CD4-positive, alpha-beta memory T cell (primary cell): ENCODE measurements at regions not wholly inside any gene's neighbourhood (a gene's known extent, or its start where the extent isn't known, plus 50 kb on each side); places are given as distances from the start of the nearest gene placed in this dataset.

Experiments used
- CTCF ChIA-PET: fragments of 350-600 bp; sonication (Branson Sonifier 250); formaldehyde crosslinking; loops from one replicate; lab custom pipeline; 2021; ENCODE audit warnings: inconsistent platforms; ENCODE audit not compliant: partially characterized antibody; lab: Charles Lee
- POLR2A ChIA-PET: fragments of 350-600 bp; sonication (Branson Sonifier 250); formaldehyde crosslinking; loops from one replicate; lab custom pipeline; 2021; ENCODE audit not compliant: partially characterized antibody; lab: Charles Lee
- DNase-seq, 5 donors: peaks; one replicate each; pipeline versions ENCODE4 v3.0.0 to v3.0.0-alpha.2; 2020 to 2022; ENCODE audit warnings: mixed read lengths in 1 of 5
- H3K27ac ChIP-seq: one replicate; pipeline ENCODE4 v1.7.0; 2013; ENCODE audit warnings: low read depth, low read length
- H3K27me3 ChIP-seq: 2 replicates; pipeline ENCODE4 v1.7.0; 2013; ENCODE audit warnings: mild to moderate bottlenecking, low read length, moderate library complexity; ENCODE audit not compliant: insufficient read depth
- H3K36me3 ChIP-seq: 2 replicates; pipeline ENCODE4 v1.7.0; 2013; ENCODE audit warnings: mild to moderate bottlenecking, low read length, moderate library complexity; ENCODE audit not compliant: insufficient read depth
- H3K4me1 ChIP-seq: 2 replicates; pipeline ENCODE4 v1.7.0; 2013; ENCODE audit warnings: mild to moderate bottlenecking, low read length, moderate library complexity; ENCODE audit not compliant: insufficient read depth
- H3K4me3 ChIP-seq, 2 donors: one replicate each; pipeline ENCODE4 v1.7.0; 2013; ENCODE audit warnings: low read length in 2 of 2, mild to moderate bottlenecking in 1 of 2
- H3K9me3 ChIP-seq, 2 donors: one replicate each; pipeline ENCODE4 v1.7.0; 2013; ENCODE audit warnings: low read length in 2 of 2, control low read depth in 1 of 2; ENCODE audit not compliant: control insufficient read depth in 1 of 2
- H3K27ac Mint-ChIP-seq, 7 donors: one replicate each; pipeline ENCODE4 v1.8.0; 2020 to 2021; ENCODE audit warnings: mixed read lengths in 7 of 7, mild to moderate bottlenecking in 6 of 7, inconsistent platforms in 3 of 7, moderate library complexity in 3 of 7
- H3K27me3 Mint-ChIP-seq, 2 donors: one replicate each; pipeline ENCODE4 v1.8.0; 2020 to 2021; ENCODE audit warnings: mixed read lengths in 2 of 2
- H3K36me3 Mint-ChIP-seq, 2 donors: one replicate each; pipeline ENCODE4 v1.8.0; 2020 to 2021; ENCODE audit warnings: mixed read lengths in 2 of 2, inconsistent platforms in 1 of 2, mild to moderate bottlenecking in 1 of 2
- H3K4me1 Mint-ChIP-seq, 4 donors: one replicate each; pipeline ENCODE4 v1.8.0; 2020 to 2021; ENCODE audit warnings: mixed read lengths in 4 of 4, mild to moderate bottlenecking in 1 of 4
- H3K4me3 Mint-ChIP-seq, 8 donors: one replicate each; pipeline ENCODE4 v1.8.0; 2020 to 2021; ENCODE audit warnings: mixed read lengths in 8 of 8, mild to moderate bottlenecking in 7 of 8, moderate library complexity in 6 of 8, inconsistent platforms in 3 of 8
- H3K9me3 Mint-ChIP-seq, 8 donors: one replicate each; pipeline ENCODE4 v1.8.0; 2020 to 2021; ENCODE audit warnings: mixed read lengths in 8 of 8, mild to moderate bottlenecking in 5 of 8, inconsistent platforms in 3 of 8, moderate library complexity in 1 of 8
- intact Hi-C: fragments of 100-400 bp; cut with micrococcal nuclease; formaldehyde crosslinking; loops from one replicate; pipeline ENCODE4 v1.15.1; 2023

DNA sequence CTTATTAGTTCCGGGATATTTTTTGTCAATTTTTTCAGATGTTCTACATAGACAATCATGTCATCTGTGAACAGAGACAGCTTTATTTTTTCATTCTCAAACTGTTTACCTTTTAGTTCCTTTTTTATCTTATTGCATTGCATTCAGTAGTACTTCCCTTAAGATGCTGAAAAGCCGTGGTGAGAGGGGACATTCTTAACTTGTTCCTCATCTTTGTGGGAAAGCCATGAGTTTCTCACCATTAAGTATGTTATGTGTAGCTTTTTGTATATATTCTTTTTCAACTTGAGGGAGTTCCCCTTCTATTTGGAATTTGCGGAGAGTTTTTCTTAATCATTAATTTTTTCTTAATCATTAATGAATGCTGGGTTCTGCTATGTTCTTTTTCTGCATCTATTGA lies 1727.1 kb upstream of the SEL1L start:
- Mint-ChIP-seq H3K27me3 (no peaks in the 10 kb centered on the region), H3K36me3 (no peaks in the 10 kb centered on the region), H3K4me1 (no peaks in the 10 kb centered on the region), H3K4me3 (no peak overlapping the region), H3K9me3 (peaks cover 0 to 25% (median 16%) of the 10 kb centered on the region in 8 donors), H3K27ac (no peak overlapping the region)
- H3K9me3 ChIP-seq = peaks cover 0 to 7% of the 10 kb centered on the region in 2 donors
- H3K4me1 ChIP-seq = no peaks in the 10 kb centered on the region
- intact Hi-C loops = no loop called here
- no peak overlapping the region for H3K27ac ChIP-seq
- no peak for DNase-seq
- H3K27me3 ChIP-seq = no peaks in the 10 kb centered on the region
- ChIA-PET POLR2A (no interaction called here), CTCF (no interaction called here)
- no peaks in the 10 kb centered on the region for H3K36me3 ChIP-seq
- no peak overlapping the region for H3K4me3 ChIP-seq

DNA sequence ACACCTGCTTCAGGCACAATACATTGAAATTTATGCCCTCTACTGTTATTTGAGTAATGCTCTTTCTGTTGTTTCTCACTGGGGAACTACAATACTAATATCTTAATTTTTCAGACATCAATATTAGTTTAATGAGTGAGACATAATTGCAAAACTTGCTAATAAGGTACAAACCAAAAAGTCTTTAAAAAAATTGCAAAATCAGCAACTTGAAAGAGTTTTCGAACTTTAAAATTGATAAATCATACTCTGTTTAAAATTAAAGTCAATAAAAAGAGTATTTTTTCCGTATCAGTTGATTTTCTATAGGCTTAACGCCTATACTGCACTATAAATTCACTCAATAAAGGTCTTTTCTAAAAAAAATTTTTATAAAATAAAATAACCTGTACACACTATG lies 1735.9 kb upstream of the SEL1L start:
- Histone ChIP-seq H3K27me3 (no peaks in the 10 kb centered on the region), H3K36me3 (no peaks in the 10 kb centered on the region), H3K27ac (no peak overlapping the region), H3K4me1 (no peaks in the 10 kb centered on the region), H3K4me3 (no peak overlapping the region), H3K9me3 (peaks cover 0 to 9% of the 10 kb centered on the region in 2 donors)
- no peaks in the 10 kb centered on the region for H3K36me3 Mint-ChIP-seq
- H3K27ac Mint-ChIP-seq = no peak overlapping the region
- no peaks in the 10 kb centered on the region for H3K4me1 Mint-ChIP-seq
- no peak for DNase-seq
- ChIA-PET POLR2A (no interaction called here), CTCF (no interaction called here)
- no peaks in the 10 kb centered on the region for H3K27me3 Mint-ChIP-seq
- no peak overlapping the region for H3K4me3 Mint-ChIP-seq
- intact Hi-C loops = no loop called here
- H3K9me3 Mint-ChIP-seq = peaks cover 0 to 17% (median 7%) of the 10 kb centered on the region in 8 donors

GRCh38 chr14:83271663-83272062 lies 1738.0 kb upstream of the SEL1L start:
- Mint-ChIP-seq H3K27me3 (no peaks in the 10 kb centered on the region), H3K4me1 (no peaks in the 10 kb centered on the region), H3K27ac (no peak overlapping the region), H3K36me3 (no peaks in the 10 kb centered on the region), H3K9me3 (peaks cover 2 to 29% (median 14%) of the 10 kb centered on the region in 8 donors), H3K4me3 (no peak overlapping the region)
- intact Hi-C loops = no loop called here
- H3K36me3 ChIP-seq = no peaks in the 10 kb centered on the region
- no peaks in the 10 kb centered on the region for H3K27me3 ChIP-seq
- no peaks in the 10 kb centered on the region for H3K4me1 ChIP-seq
- no peak overlapping the region for H3K4me3 ChIP-seq
- no peak overlapping the region for H3K27ac ChIP-seq
- no peak for DNase-seq
- peaks cover 0 to 3% of the 10 kb centered on the region in 2 donors for H3K9me3 ChIP-seq
- ChIA-PET CTCF (no interaction called here), POLR2A (no interaction called here)

GRCh38 chr14:83280719-83281118 lies 1747.1 kb upstream of the SEL1L start:
- no peak overlapping the region for H3K27ac Mint-ChIP-seq
- no peak overlapping the region for H3K4me3 ChIP-seq
- no peaks in the 10 kb centered on the region for H3K4me1 Mint-ChIP-seq
- ChIA-PET CTCF (no interaction called here), POLR2A (no interaction called here)
- no peaks in the 10 kb centered on the region for H3K36me3 Mint-ChIP-seq
- H3K9me3 ChIP-seq = no peaks in the 10 kb centered on the region
- H3K27me3 ChIP-seq = no peaks in the 10 kb centered on the region
- no peak overlapping the region for H3K4me3 Mint-ChIP-seq
- H3K4me1 ChIP-seq = no peaks in the 10 kb centered on the region
- DNase-seq = no peak
- no peak overlapping the region for H3K27ac ChIP-seq
- peaks cover 2 to 33% (median 18%) of the 10 kb centered on the region in 8 donors for H3K9me3 Mint-ChIP-seq
- no peaks in the 10 kb centered on the region for H3K27me3 Mint-ChIP-seq
- no peaks in the 10 kb centered on the region for H3K36me3 ChIP-seq
- intact Hi-C loops = no loop called here

GRCh38 chr14:83282706-83283105 lies 1749.1 kb upstream of the SEL1L start:
- no peaks in the 10 kb centered on the region for H3K36me3 ChIP-seq
- no peak overlapping the region for H3K27ac ChIP-seq
- H3K27me3 ChIP-seq = no peaks in the 10 kb centered on the region
- intact Hi-C loops = no loop called here
- H3K27ac Mint-ChIP-seq = no peak overlapping the region
- H3K4me3 Mint-ChIP-seq = no peak overlapping the region
- H3K9me3 ChIP-seq = no peaks in the 10 kb centered on the region
- DNase-seq = no peak
- H3K4me1 Mint-ChIP-seq = no peaks in the 10 kb centered on the region
- CTCF ChIA-PET = no interaction called here
- no peaks in the 10 kb centered on the region for H3K36me3 Mint-ChIP-seq
- peaks cover 2 to 23% (median 17%) of the 10 kb centered on the region in 8 donors for H3K9me3 Mint-ChIP-seq
- no peaks in the 10 kb centered on the region for H3K4me1 ChIP-seq
- POLR2A ChIA-PET = no interaction called here
- no peaks in the 10 kb centered on the region for H3K27me3 Mint-ChIP-seq
- H3K4me3 ChIP-seq = no peak overlapping the region

DNA sequence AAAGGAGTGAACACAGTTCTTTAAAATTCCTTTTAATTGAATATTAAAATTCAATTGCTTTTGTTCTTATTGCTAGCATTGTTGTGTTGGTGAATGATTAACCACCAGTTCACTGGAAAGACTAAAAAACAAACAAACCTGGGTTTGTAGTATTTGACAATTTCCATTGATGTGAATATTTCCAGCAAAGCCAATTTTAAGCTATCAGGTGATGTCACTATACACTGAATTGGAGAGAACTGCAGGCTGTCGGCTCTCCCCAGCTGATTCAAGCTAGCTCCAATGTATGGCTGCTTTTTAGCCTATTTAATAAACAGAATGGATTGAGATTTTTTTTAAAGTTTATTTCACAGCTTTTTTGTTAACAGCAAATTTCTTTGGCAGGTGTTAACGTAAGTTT lies 1753.6 kb upstream of the SEL1L start:
- POLR2A ChIA-PET = no interaction called here

DNA sequence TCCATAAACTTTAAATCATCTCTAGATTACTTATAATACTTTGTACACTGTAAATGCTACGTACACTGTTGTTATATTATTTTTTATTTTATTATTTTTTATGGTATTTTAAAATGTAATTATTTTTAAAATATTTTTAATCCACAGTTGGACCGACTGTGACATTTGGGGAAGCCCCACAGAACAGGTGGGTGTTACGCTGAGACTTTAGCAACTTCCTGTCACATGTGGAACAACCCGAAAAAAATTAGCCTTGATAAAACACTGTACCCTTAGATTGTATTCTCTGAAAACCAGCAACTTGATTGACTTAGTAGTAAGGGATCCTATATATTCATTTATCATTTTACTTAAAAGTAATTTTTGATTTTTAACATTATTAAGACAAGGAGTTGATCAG lies 1755.7 kb upstream of the SEL1L start:
- no peaks in the 10 kb centered on the region for H3K9me3 ChIP-seq
- no peaks in the 10 kb centered on the region for H3K4me1 ChIP-seq
- intact Hi-C loops = no loop called here
- Mint-ChIP-seq H3K27ac (no peak overlapping the region), H3K36me3 (no peaks in the 10 kb centered on the region), H3K4me1 (no peaks in the 10 kb centered on the region), H3K9me3 (peaks cover 0 to 20% (median 11%) of the 10 kb centered on the region in 8 donors), H3K4me3 (no peak overlapping the region), H3K27me3 (no peaks in the 10 kb centered on the region)
- H3K4me3 ChIP-seq = no peak overlapping the region
- POLR2A ChIA-PET = no interaction called here
- DNase-seq = no peak
- no peak overlapping the region for H3K27ac ChIP-seq
- no peaks in the 10 kb centered on the region for H3K27me3 ChIP-seq
- H3K36me3 ChIP-seq = no peaks in the 10 kb centered on the region
- CTCF ChIA-PET = no interaction called here

More for the DNA sequence above, 1753.6 kb upstream of the SEL1L start:
- Mint-ChIP-seq H3K36me3 (no peaks in the 10 kb centered on the region), H3K4me1 (no peaks in the 10 kb centered on the region), H3K9me3 (peaks cover 2 to 19% (median 13%) of the 10 kb centered on the region in 8 donors), H3K27me3 (no peaks in the 10 kb centered on the region), H3K4me3 (no peak overlapping the region), H3K27ac (no peak overlapping the region)
- no peak overlapping the region for H3K4me3 ChIP-seq
- no peaks in the 10 kb centered on the region for H3K27me3 ChIP-seq
- no peak overlapping the region for H3K27ac ChIP-seq
- no peaks in the 10 kb centered on the region for H3K36me3 ChIP-seq
- DNase-seq = no peak
- no peaks in the 10 kb centered on the region for H3K9me3 ChIP-seq
- H3K4me1 ChIP-seq = no peaks in the 10 kb centered on the region
- CTCF ChIA-PET = no interaction called here
- intact Hi-C loops = no loop called here

DNA sequence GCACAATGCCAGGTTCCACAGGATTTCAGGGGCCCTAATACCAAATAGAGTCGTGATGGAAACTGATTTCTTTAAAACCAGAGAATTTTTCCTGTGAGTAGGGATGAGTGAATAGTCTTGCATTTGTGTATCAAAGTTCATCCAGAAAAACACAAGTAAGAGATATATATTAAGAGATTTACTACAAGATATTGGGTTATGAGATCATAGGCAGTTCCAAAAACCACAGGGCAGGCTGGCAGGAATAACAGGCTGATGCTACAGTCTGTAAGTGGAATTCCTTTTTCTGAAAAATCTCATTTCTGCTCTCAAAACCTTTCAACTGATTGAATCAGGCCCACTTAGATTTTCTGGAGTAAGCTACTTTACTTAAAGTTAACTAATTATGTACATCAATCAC lies 1756.2 kb upstream of the SEL1L start:
- CTCF ChIA-PET = no interaction called here

More for the DNA sequence above, 1756.2 kb upstream of the SEL1L start:
- Histone ChIP-seq H3K27me3 (no peaks in the 10 kb centered on the region), H3K36me3 (no peaks in the 10 kb centered on the region), H3K9me3 (no peaks in the 10 kb centered on the region), H3K4me3 (no peak overlapping the region), H3K4me1 (no peaks in the 10 kb centered on the region), H3K27ac (no peak overlapping the region)
- H3K27ac Mint-ChIP-seq = no peak overlapping the region
- no peak for DNase-seq
- H3K4me1 Mint-ChIP-seq = no peaks in the 10 kb centered on the region
- no peaks in the 10 kb centered on the region for H3K27me3 Mint-ChIP-seq
- POLR2A ChIA-PET = no interaction called here
- no peaks in the 10 kb centered on the region for H3K36me3 Mint-ChIP-seq
- H3K4me3 Mint-ChIP-seq = no peak overlapping the region
- intact Hi-C loops = no loop called here
- peaks cover 0 to 22% (median 12%) of the 10 kb centered on the region in 8 donors for H3K9me3 Mint-ChIP-seq
